ENCODE measurements at regions not wholly inside any gene's neighbourhood (a gene's known extent, or its start where the extent isn't known, plus 50 kb on each side); places are given as distances from the start of the nearest gene placed in this dataset.

DNA sequence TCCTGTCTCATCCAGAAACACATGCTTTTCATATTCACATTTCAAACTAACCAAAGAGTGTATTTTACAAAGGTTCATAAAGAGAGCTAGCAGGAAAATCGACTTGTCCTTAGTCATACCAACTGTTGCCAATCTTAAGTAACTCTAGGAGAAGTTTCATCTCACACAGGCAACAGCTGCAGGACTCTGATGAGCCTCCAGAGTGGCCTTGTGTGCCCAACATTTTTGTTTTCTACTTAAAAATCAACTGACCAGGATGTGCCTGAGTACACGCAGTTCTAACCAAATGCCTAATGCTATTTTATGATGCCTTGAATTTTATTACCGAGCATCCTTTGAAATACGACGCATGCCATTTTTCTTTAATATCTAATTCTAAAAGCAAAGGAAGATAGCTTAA, 595.9 kb upstream of the LRRTM4 start:
- Histone ChIP-seq H4K8ac (ENCODE audit: low read depth in 2 of 2, low read length in 2 of 2) (no peak overlapping the region), H3K79me1 (ENCODE audit: low read depth in 1 of 2, low read length in 2 of 2) (no peaks in the 10 kb centered on the region), H2BK20ac (ENCODE audit: low read depth, low read length) (no peak overlapping the region), H4K91ac (ENCODE audit: insufficient read depth, low read depth, low read length) (no peak overlapping the region), H3K14ac (replicated peaks; ENCODE audit: low read depth, low read length) (no peak overlapping the region), H3K9me1 (ENCODE audit: insufficient read depth, low read length) (no peaks in the 10 kb centered on the region), H3K27ac (ENCODE audit: insufficient read depth, low read length) (no peak overlapping the region), H2BK5ac (ENCODE audit: low read depth, low read length, poor library complexity, severe bottlenecking) (no peak overlapping the region), H3K4me2 (ENCODE audit: low read depth, low read length) (no peak overlapping the region), H3K36me3 (ENCODE audit: control insufficient read depth, insufficient read depth, low read length) (no peaks in the 10 kb centered on the region), H3K56ac (ENCODE audit: extremely low read depth, insufficient read depth, low read length) (no peak overlapping the region), H3K23ac (ENCODE audit: low read depth, low read length) (no peak overlapping the region), H3K4me1 (ENCODE audit: control insufficient read depth, insufficient read depth, low read length) (no peaks in the 10 kb centered on the region), H3K4me3 (ENCODE audit: insufficient read depth, low read depth, low read length) (no peak overlapping the region), H3K27me3 (ENCODE audit: control insufficient read depth, insufficient read depth, low read length) (no peaks in the 10 kb centered on the region), H3K9ac (ENCODE audit: low read depth, low read length) (no peak overlapping the region), H2BK15ac (ENCODE audit: low read depth, low read length) (no peak overlapping the region), H2BK120ac (ENCODE audit: low read depth, low read length) (no peak overlapping the region), H2AK9ac (replicated peaks; ENCODE audit: low read depth, low read length, poor library complexity) (no peak overlapping the region), H4K20me1 (ENCODE audit: insufficient read depth, low read length) (no peaks in the 10 kb centered on the region), H4K5ac (ENCODE audit: low read depth, low read length) (no peak overlapping the region), H3K4ac (ENCODE audit: low read depth, low read length) (no peak overlapping the region), H2AFZ (replicated peaks; ENCODE audit: low read length, poor library complexity) (no peak overlapping the region), H3K18ac (ENCODE audit: low read depth, low read length) (no peak overlapping the region), H3K9me3 (ENCODE audit: control insufficient read depth, insufficient read depth, low read length) (no peaks in the 10 kb centered on the region; the same call in 1 of the 2 replicates), H2AK5ac (ENCODE audit: low read depth, low read length) (no peak overlapping the region)
- no peak for DNase-seq
- CTCF ChIA-PET = no interaction called here
- intact Hi-C loops (cut with micrococcal nuclease) (no loop called here), dilution Hi-C loops (cut with HindIII; ENCODE audit: low sequenced_read_pairs, unreplicated experiment) (no loop called here), in situ Hi-C loops (cut with MboI; ENCODE audit: low sequenced_read_pairs) (no loop called here)
- no CpG with 5 or more reads among the region's 5 CpGs for WGBS, 2 experiments (ENCODE audit: extremely low coverage in 2 of 2, insufficient read length in 1 of 2)
- no TSS peak for BruUV-seq (replicated peaks)
- TF ChIP-seq MAFK (IDR thresholded peaks at IDR 0.05; ENCODE audit: low read depth, low read length) (no peak), NFE2L2 (IDR thresholded peaks at IDR 0.05; ENCODE audit: low read depth, low read length) (no peak), RCOR1 (IDR thresholded peaks at IDR 0.05; ENCODE audit: insufficient replicate concordance, low read length) (no peak), RFX5 (IDR thresholded peaks at IDR 0.05; ENCODE audit: low read depth, low read length) (no peak), CEBPB (IDR thresholded peaks at IDR 0.05; ENCODE audit: low read depth, low read length) (no peak), RAD21 (IDR thresholded peaks at IDR 0.05; ENCODE audit: low read length) (no peak), MAZ (IDR thresholded peaks at IDR 0.05; ENCODE audit: borderline replicate concordance, low read depth, low read length) (no peak), FOS (IDR thresholded peaks at IDR 0.05; ENCODE audit: low read depth, low read length) (no peak), CHD1 (IDR thresholded peaks at IDR 0.05; ENCODE audit: low read depth, low read length) (no peak), POLR2A (IDR thresholded peaks at IDR 0.05; ENCODE audit: low read depth, low read length) (no peak), SMC3 (IDR thresholded peaks at IDR 0.05; ENCODE audit: low read depth, low read length) (no peak), MXI1 (IDR thresholded peaks at IDR 0.05; ENCODE audit: borderline replicate concordance, low read depth, low read length) (no peak), BHLHE40 (IDR thresholded peaks at IDR 0.05; ENCODE audit: low read depth, low read length) (no peak)
- TF ChIP-seq, protein P1, sequence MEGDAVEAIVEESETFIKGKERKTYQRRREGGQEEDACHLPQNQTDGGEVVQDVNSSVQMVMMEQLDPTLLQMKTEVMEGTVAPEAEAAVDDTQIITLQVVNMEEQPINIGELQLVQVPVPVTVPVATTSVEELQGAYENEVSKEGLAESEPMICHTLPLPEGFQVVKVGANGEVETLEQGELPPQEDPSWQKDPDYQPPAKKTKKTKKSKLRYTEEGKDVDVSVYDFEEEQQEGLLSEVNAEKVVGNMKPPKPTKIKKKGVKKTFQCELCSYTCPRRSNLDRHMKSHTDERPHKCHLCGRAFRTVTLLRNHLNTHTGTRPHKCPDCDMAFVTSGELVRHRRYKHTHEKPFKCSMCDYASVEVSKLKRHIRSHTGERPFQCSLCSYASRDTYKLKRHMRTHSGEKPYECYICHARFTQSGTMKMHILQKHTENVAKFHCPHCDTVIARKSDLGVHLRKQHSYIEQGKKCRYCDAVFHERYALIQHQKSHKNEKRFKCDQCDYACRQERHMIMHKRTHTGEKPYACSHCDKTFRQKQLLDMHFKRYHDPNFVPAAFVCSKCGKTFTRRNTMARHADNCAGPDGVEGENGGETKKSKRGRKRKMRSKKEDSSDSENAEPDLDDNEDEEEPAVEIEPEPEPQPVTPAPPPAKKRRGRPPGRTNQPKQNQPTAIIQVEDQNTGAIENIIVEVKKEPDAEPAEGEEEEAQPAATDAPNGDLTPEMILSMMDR (conservative IDR thresholded peaks at IDR 0.05; ENCODE audit: low read depth, low read length) = no peak
- TF ChIP-seq, protein P2, sequence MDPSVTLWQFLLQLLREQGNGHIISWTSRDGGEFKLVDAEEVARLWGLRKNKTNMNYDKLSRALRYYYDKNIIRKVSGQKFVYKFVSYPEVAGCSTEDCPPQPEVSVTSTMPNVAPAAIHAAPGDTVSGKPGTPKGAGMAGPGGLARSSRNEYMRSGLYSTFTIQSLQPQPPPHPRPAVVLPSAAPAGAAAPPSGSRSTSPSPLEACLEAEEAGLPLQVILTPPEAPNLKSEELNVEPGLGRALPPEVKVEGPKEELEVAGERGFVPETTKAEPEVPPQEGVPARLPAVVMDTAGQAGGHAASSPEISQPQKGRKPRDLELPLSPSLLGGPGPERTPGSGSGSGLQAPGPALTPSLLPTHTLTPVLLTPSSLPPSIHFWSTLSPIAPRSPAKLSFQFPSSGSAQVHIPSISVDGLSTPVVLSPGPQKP (IDR thresholded peaks at IDR 0.05; ENCODE audit: borderline replicate concordance, low read depth, low read length) = no peak
- TF ChIP-seq, protein P3, sequence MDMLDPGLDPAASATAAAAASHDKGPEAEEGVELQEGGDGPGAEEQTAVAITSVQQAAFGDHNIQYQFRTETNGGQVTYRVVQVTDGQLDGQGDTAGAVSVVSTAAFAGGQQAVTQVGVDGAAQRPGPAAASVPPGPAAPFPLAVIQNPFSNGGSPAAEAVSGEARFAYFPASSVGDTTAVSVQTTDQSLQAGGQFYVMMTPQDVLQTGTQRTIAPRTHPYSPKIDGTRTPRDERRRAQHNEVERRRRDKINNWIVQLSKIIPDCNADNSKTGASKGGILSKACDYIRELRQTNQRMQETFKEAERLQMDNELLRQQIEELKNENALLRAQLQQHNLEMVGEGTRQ (IDR thresholded peaks at IDR 0.05; ENCODE audit: low read depth, low read length) = no peak
- no peak for ATAC-seq (ENCODE audit: low read depth)
- POLR2A ChIA-PET (ENCODE audit: unreplicated experiment) = no interaction called here

Measured in IMR-90 (cell line).